ENCODE measurements at regions not wholly inside any gene's neighbourhood (a gene's known extent, or its start where the extent isn't known, plus 50 kb on each side); places are given as distances from the start of the nearest gene placed in this dataset.

DNA sequence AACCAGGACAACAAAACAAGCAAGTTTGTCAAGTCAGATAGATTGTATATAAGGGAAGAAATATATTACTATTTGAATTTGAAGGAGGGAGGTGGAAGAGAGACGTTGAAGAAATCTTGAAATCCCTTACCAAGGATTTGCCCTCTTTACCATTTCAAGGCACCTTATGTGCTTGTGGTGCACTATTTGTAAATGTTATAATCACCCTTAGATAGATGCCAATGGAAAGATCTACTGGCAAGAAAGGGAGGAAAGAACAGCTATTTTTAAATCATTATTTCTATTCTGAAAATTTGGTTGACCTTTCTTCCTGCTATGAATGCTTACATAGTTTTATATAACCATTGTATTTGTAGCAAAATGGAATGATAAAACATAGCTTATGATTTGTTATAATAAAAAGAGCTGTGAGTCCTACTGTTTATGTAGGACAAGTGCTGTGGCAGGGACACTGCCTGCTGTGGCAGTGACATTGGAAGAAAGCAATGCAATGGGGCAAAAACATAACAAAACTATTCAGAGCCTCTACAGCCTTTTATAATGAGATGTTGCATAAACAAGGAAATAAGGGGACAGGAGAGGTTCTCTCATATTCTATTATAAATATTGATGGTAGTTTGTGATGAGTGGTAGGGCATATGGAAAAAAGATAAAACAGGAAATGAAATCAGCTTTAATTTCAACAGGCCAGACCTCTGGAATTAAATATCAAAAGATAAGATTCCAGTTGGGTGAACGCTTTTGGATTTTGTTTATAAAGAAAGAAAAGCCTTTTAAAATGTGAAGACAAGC is 1145.2 kb upstream of the GJE1 start:
- no peak for DNase-seq (ENCODE audit: low read depth, low spot score)

DNA sequence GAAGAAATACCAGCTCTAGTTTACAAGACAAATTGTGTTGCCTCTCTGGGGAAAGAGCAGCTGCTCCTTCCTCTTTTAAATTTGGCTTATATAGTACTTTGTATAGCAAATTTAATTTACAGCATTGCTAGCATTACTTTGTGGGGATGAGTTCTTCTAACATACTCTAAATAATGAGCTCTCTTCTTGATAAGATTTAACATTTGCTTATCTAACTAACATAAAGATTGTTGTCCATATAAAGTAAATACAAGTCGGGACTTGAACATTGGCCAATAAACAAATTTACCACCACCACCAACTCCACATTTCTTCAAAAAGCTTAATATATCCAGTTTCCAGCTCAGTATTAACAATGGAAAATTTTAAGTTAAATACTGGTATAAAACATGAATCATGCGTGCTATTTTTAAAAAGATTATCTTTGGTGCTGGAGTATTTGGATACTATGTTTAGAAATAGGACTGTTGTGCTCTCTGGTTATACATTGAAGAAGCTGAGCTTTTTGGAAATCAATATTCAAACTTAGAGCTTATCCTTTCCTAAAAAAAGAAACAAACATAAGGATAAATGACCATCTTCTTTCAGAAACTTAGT is 1146.9 kb upstream of the GJE1 start:
- DNase-seq (ENCODE audit: low read depth, low spot score): no peak

DNA sequence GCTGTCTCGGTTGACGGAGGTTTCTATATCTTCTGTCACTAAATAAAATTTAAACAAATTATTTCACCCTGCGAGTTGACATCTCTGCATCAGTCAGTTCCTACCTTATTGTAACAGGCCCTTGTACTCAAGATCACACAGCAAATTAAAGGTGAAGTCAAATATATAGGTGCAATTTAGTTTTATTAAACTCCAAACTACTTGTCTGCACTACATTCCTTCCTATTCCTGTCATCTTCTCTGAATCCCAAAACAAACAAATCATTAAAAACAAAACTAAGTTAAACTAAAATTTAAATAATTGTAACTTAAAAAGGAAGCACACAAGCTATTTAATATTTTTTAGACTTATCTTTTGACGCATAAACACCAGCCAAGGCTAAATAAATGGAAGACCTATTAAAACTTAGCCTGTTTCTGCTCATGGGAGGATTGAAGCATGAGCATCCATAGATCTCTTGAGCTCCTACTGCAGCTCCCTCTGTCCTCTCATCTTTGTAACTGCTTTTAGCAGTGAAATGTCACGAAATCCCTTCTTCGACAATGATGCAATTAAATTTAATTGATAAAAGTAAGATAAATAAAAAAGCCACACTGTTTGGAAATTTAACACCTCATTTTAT is 1152.3 kb upstream of the GJE1 start:
- no peak for DNase-seq (ENCODE audit: low read depth, low spot score)

DNA sequence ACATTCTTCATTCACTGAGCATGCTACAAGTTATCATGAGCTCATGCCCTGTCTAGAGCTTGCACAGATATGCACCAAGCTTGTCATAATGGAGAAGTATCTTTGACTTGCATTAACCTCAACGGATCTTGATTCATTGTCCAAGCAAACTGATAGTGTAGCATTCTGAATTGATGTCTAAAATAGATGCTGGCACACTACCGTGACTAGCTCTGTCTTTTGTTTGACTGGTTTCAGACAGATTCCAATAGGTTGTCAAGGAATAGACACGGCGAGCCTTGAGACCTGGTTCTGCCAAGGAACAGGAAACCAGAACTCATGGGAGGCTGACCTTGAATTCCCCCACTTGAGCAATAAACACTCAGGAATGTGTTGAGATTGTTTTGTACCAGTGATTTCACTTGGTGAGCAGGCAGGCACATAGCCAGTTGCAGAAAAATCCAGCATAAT is 1153.1 kb upstream of the GJE1 start:
- DNase-seq (ENCODE audit: low read depth, low spot score): peak; percentile 99

DNA sequence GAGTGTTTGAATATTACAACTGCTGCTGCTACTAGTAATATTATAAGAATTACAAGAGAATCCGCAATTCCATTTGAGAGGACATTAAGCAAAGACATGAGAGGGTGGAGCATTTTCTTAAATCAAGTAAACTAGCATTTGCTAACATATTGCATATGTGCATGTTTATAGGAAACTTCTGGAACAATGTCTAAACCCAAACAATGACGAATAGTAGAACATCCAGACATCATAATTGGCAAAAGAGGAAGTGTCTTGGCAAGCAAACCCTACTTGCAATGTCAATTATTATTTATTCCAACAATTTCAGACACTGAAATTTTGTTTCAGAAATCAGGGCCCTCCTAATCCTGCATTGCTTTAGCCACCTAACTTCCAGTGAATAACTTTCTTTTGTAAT is 1155.3 kb upstream of the GJE1 start:
- DNase-seq (ENCODE audit: low read depth, low spot score): peak; percentile 64

DNA sequence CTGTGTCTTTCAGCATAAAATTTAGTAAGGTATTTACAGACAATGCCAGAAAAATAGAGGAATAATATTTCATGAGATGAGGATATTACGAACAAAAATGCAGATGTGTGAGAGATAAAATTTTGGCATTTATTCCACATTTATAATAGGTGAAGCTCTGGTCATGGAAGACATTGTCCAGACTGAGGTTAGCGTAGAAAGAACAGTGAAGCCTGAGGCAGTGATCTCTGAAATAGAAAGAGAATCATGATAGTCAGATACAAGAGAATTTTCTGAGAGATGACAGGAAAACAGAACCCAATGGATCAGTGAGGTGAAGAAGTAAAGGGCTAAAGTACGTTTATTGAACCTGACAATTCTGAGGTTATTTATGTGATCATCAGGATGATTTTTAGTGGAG is 1155.9 kb upstream of the GJE1 start:
- DNase-seq (ENCODE audit: low read depth, low spot score): no peak

DNA sequence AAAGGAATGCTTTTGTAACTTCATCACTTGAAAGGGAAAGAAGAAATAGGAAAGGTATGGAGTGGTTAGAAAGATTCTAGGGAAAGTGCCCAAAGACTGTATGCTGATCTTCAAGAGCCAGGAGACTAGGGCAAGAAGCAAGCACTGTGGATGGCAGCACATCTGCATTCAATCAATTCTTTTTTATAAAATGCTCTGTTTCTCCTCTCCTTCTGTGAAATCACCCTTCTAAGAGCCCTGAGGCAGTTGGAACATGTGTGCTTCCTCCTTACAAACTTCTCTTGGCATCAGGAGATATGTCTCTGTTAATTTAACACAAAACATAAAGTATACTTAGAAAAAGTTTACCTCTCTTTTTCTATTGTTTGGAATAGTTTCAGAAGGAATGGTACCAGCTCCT is 1162.2 kb upstream of the GJE1 start:
- no peak for DNase-seq (ENCODE audit: low read depth, low spot score)

DNA sequence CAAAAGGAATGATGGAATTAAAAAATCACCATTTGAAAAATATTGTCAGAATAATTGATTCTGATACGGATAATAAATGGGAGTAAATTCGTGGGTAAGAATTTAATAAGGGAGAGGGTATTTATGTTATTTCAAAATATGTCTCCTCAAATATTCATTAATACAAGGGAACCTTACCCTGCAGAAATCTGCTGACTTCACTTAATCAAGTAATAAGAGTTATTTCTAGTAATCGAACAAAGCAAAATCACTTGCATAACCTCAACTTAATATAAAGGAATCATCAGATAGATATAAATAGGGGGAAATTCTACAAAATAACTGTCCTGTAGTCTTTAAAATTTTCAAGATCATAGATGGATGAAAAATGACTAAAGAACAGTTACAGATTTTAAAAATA is 1164.7 kb upstream of the GJE1 start:
- no peak for DNase-seq (ENCODE audit: low read depth, low spot score)

DNA sequence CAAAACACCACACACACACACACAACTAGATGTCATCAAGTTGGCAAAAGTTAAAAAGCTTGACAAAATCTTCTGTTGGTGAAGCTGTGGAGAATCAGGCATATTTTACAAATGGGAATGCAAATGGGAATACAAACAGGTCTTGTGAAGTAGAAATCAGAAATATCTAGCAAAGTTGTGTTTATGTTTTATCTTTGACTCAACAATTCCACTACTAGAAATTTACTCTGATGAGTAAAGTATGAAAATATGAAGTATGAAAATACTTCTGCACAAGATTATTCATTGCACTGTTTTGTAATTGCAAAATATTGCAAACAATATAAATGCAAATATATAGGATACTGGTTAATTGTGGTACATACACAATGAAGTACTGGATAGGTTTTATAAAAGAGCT is 1166.0 kb upstream of the GJE1 start:
- DNase-seq (ENCODE audit: low read depth, low spot score): no peak

DNA sequence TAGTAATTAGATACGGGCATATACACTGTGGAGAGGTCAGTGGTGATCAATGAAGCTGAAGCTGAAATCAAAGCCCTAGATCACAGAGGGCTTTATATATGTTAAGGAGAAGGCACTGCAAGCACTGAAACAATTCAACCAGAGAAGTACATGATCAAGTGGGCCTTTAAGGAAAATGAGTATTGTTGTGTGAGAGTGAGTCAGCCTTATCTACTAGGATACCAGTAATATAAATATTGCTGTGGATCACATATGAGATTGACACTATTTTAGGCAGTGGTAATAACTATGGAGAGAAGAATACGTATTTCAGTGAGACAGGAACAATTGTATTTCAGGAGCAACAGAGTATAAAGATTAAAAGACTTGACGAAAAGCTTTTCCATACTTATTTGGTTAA is 1172.2 kb upstream of the GJE1 start:
- DNase-seq (ENCODE audit: low read depth, low spot score): peak; percentile 36

DNA sequence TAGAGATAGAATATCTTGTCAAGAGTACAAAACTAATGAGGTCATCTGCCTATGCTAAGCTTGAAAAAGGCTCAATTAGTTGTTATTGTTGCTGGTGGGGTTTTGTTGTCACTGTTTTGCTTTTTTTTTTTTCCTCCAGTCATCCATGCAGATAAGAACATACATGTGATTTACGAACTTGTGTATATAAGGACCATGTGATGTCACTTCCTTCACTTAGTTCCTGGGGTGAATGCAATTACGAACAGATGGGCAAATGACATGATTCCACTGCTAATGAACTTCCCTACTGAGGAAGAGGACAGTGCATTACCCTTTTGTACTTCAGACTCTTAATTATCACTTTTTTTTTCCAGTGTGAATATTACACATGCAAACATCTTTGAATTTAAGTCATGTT is 1175.3 kb upstream of the GJE1 start:
- no peak for DNase-seq (ENCODE audit: low read depth, low spot score)

DNA sequence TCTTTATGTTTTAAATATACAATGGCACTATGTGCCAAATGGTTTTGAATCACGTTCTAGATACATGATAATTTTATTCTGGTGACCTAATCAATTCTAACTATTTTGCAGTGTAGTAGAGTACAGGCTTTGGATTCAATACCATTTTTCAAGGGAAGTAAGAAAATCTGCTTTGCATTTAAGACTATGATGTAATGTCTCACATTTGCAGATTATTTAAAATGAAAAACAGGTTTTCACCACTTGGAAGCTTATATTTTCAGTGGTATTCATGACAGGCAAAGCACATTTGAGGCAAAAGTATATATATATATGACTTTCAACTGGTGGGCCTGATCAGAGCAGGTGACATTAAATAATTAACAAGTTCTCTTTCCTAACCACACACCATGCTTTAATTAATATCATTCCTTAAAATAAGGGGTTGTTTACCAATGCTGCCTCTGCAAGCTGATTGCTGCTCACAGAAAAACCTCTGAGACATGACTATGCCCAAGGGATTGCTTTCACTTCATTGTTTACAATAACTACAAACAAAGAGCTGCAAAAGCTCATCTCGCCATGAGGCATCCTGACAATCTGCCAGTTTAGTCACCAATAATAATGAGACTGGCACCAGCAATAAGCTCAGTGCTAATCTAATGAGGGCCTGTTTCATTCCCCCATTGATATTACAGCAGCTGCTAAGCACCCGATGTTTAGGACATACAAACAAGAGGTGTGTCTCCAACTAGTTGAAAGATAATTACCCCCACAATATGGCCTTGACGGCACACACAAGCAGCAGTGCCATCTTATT is 1176.0 kb upstream of the GJE1 start:
- DNase-seq (ENCODE audit: low read depth, low spot score): no peak

DNA sequence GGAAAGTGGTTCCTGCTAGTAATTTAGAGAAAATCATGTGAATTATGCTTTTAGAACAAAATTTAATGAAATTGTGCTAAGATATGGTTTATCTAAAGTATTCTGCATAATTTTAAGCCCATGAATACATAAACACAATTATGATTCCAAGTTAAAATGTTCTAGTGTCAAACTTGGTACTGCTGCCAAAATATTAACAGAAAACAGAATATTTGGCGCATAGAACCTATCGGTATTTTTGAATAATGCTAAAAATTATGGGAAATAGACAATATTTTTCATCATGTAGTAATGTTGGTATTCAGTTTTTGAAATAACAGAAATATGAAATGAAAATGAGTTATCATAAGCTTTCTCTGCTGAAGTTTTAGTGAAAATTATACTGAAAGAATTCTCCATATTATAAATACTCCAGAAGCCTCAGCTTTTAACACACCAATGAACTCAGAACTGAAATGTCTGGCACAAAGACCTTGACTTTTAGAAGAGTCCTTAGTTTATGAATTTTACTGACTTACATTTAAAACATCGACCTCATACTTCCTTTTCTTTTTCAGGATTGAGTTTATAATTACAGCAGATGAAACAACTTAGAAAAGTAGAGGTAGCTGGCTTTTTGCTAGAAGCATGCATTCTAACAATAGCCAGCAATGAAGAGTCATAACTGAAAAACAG is 1192.3 kb upstream of the GJE1 start:
- no peak for DNase-seq (ENCODE audit: low read depth, low spot score)

DNA sequence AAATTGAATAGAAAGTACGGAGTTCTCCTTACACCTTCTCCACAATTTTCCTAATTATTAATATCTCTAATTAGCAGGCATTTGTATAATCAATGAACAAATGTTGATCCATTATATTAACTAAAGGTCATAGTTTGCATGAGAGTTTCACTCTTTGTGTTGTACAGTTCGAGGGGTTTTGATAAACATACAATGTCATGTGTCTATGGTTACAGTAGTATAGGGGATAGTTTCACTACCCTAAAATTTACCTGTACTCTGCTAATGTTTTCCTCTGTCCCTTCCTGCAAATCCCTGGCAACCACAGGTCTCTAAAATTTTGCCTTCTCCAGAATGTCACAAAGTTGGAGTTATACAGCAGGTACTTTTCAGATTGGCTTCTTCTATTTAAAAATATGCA is 1199.8 kb upstream of the GJE1 start:
- DNase-seq (ENCODE audit: low read depth, low spot score): no peak

DNA sequence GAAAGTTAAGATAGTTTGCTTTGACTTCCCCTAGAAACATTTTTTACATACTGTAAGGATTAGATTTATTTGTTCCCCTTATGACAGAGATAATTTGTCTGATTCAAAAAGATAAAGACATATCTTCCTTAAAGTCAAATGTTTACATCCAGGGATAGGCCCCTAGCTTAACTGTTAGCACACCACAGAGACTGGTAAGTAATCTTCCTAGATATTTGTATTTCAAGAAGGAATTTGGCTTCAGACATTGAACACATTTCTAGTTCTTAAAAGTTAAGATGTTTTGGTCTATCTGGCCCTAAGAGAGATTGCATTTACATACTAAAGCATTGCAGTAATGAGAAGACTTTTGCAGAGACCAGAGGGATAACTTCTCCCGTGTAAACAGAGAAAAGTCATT is 1201.1 kb upstream of the GJE1 start:
- no peak for DNase-seq (ENCODE audit: low read depth, low spot score)

DNA sequence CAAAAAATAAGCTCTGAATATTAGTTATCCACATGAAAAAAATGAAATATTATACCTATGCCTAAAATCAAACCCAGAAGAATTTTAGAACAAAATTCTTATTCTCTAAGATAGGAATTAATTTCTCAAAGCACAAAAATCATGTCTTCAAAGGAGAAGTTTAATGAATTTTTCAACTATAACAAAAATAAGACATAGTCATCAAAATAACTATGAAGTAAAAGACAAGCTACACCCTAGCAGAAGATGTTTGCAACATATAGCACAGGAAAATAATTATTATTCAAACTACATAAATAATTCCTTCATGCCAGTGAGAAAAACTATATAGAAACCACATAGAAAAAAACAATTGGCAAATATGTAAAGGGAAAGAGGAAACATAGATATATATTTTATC is 1203.6 kb upstream of the GJE1 start:
- DNase-seq (ENCODE audit: low read depth, low spot score): no peak

DNA sequence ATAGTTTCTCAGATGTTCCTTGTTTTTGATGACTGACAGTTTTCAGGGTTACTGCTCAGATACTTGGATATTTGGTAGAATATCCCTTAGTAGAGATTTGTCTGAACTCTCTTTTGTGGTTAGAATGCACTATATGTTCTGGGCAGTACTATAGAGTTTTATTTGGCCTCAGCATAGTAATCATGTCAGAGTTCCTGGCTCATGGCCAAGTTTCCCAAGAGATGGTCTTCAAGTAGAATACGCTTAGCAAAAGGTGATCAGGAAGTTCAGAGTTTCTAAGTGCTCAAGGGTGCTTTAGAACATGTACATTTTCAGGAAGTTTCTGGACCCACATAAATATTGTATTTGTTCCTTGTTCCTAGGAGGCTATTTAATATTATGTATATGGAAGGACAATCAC is 1209.7 kb upstream of the GJE1 start:
- no peak for DNase-seq (ENCODE audit: low read depth, low spot score)

DNA sequence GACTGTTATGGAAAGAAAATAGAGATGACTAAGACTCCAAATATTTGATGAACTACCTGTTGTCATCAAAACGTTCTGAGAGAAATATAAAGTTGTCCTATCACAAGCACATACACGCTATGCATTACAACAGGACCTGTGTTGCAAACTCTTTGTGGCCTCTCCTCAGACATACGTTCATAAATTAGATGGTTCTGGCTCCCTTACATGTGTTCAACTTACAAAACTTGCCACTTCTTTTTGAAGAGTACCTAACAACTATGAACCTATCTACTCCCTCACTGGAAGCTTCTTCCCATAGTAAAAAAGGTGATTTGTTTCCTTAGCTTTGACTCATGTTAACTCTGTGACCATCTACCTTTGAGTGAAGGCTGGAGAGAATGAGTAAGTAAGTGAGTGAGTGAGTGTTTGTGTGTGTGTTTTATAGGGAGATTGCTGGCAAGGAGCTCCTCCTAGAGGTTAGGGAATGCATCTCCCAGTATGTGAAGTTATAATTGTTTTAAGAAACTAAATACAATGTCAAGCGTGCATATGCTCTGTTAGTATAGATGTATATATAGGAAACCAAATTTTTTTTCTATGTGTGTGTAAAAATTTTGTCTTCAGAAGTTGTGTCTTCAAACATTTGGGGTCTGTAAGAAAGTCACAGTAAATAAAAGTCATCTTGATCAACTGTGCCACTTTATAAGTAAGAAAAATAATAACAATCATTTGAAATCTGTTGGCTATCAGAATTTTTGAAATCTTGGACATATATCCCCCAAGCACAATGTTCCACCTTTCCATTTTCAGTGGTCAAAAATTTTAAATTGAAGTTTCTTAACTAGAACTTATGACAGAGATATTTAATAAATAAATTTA is 1211.1 kb upstream of the GJE1 start:
- DNase-seq (ENCODE audit: low read depth, low spot score): peak; percentile 57

DNA sequence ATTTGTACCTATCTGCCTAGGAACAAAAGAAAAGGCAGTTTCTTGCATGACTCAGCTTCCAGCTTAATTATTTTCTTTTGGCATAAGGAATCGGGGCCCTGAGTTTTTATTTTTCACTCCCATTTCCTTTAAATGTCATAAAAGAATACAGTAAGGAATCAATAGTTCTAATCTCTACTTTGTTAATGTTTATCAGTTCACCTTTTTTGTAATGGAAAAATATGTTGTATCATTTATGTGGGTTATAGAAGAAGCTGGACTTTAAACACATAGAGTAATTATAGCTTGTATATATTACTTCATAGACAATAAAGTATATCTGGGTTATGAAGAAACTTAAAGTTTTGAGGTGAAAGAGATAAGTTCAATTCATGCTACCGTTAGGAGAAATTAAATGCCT is 1214.8 kb upstream of the GJE1 start:
- no peak for DNase-seq (ENCODE audit: low read depth, low spot score)

DNA sequence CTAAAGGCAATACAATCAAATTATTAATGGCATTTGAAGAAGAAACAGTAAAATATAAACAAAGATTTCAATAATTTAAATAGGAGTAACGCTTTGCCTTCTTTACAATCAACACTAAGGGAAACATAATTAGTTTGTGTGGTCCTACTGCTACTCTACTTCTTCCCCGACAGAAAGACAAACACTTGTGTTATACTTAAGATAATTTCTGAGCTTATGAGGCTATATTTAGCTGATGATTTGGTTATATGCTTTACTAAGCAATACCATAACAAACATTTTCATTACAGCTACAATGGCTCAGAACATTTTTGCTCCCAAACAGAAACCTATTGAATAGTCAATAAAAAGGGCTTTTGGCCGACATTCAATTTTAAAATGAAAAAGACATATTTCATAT is 1217.2 kb upstream of the GJE1 start:
- no peak for DNase-seq (ENCODE audit: low read depth, low spot score)

DNA sequence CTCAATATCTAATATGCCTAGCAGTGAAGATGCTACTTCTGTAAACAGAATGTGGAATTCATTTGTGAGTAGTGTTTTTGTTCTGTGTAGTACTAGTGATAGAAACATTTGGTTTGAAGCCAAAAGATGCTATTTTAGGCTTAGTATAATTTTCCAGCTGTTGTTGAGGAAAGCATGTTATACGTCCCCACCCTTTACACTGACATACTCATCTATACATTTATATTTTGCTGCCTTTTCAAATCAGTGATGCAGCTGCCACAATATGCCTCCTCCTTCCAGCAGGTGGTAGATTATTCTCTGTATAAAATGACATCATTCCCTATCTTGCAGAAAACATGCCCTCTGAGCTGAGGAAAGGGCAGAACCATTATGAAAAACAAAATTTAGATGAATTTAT is 1217.6 kb upstream of the GJE1 start:
- no peak for DNase-seq (ENCODE audit: low read depth, low spot score)

Data from pulmonary artery endothelial cell (primary cell).